T-helper 9 cell (primary cell): ENCODE measurements at regions not wholly inside any gene's neighbourhood (a gene's known extent, or its start where the extent isn't known, plus 50 kb on each side); places are given as distances from the start of the nearest gene placed in this dataset.
A peak's percentile ranks its signal among the peaks of the same experiment; 100 is the strongest.
"Not testable (repeated sequence)": the region's sequence is repeated elsewhere in the genome, so short reads cannot be mapped to it uniquely, and the experiment has no call there.

Source experiments
- DNase-seq: peaks from one replicate; pipeline ENCODE4 v3.0.0-alpha.2; 2020

DNA sequence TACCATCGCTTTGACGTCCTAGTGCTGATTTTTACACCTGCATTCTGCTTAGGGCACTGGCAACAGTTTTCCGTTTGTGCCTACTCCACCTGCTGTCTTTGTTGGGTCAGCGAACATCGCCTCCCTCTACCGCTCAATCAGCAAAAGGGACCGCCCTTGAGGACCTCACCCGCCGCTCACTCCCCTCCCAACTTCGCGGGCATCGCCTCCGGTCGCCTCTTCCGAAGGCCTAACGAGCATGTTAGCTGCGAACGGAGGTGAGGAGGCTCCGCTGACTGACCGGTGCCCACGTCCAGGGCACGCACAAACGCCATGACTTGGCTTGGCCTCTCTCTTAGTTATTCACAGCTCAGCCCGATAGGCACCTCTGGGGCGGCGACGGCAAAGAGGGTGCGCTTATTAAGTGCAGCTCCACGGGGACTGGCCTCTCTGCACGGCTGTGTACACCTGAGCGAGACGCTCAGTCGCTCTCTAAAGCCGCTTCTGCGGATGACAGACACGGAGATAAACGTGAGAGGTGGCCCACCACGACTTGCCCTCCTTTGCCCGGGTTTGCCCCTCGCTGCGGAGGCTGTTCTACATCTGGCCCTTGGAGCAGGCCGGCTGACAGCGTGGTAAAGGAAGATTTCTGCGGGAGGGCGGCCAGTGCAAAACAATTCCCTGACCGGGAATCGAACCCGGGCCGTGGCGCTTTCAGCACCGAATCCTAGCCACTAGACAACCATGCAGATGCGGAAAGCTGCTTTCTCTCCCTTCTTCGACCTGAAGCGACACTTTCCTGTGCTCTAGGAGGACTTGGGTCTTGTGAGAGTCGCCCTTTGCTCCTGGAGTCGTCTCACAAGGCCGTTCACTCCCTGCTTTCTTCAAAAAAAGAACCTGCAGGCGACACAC lies 81.6 kb upstream of the FCGR1A start:
- DNase-seq, result not testable (repeated sequence)

GRCh38 chr1:149708192-149708853 lies 74.2 kb upstream of the FCGR1A start:
- DNase-seq, result peak; percentile 20

DNA sequence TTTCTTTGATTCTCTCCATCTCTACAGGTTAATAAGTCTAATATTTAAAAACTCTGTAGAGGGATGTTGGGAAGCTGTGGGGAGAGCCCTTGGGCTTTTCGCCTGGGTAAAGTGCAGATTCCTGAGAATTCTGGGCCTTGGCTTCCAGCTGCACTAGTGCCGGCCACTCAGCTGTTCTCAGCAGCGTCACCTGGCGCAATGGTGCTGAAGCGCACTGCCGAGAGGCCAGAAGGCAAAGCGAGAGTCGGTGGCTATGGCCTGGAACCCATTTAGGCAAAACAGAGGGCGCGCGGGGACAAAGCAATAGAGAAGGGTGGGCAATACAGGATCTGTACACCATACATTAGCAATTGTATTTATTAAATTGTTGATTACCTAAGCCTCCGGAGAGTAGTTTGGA lies 70.8 kb upstream of the FCGR1A start:
- DNase-seq, result not testable (repeated sequence)

DNA sequence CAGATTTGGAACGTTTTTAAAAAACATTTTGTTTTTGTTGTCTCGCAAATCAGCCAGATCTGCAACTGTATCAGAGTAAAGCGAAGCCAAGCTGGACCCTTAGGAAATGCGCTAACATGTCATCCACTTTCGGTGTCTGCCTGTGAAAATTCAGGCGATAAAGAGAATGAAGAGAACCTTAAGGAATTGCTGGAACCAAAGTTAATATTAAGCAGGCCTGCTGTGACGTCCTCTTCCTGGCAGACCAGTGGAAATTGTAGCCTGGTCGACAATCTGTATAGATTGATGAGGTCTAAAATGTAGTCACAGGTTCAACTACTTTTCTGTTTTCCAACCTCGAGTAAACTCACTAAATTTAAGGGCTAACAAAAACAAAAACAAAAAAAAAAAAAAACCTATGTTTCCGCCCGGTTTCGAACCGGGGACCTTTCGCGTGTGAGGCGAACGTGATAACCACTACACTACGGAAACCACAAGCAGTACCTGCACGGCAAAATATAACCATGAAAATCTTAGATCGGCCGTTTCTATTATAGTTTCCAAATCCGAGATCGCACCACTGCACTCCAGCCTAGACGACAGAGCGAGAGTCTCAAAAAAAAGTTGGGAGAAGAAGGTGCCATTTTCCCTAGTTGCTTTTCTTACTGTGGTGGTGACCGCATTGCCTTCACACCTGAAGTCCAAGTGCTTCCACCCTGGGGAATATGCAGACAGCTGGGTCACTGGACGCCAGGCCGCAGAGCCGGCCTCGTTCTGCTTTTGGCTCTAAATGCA lies 70.2 kb upstream of the FCGR1A start:
- not testable (repeated sequence) for DNase-seq

GRCh38 chr1:149713513-149713912 lies 69.0 kb upstream of the FCGR1A start:
- not testable (repeated sequence) for DNase-seq

GRCh38 chr1:149713952-149714351 lies 68.5 kb upstream of the FCGR1A start:
- not testable (repeated sequence) for DNase-seq

DNA sequence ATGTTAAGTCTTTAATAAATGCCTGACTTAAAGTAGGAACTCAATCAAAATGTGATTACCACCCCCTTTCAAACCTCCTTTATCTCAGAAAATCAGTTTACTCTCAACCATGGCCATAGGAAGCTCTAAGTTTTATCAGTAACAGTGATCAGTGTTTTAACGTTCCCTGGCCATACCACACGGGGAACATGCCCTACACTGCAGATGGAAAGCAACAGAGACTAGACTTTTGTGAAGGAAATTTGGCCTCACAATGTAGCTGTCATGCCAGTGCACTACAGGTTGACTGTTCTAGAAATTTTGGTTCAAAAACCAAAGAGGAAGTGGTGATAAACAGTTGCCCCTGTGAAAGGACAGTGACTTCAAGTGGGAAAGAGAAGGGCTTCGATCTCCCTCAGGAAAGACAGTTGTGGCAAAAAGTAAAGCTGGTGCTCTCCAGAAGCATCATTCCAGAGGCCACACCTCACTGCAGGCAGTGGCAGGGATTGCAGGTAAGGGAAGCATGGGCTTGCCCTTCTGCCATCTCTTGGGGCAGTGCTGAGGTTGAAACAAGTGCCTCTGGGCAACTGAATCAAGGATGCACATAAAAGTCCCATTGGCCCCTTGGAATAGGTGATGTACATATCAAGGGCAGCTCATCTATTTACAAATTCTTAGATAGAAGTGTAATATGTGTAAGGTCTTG lies 57.7 kb upstream of the FCGR1A start:
- not testable (repeated sequence) for DNase-seq

- not testable (repeated sequence) for DNase-seq
Observed at GRCh38 chr1:149726688-149727087, 55.8 kb upstream of the FCGR1A start.

DNA sequence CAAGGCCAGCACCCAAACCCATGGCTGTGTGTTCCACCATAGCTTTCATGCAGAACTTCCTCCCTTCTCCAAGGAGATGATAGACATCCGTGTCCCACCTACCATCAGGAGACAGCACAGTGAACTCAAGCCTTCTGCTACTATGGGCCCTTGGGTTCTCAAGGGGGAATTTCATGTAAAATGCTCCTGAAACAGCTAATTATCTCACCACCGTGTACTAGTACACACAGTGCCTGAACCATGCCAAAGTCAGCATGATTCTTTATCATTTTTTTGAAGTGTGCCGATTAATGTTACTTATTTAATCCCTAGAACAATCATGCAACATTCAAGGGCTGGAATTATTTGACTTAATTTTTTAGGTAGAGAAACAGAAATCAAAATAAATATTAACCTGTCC lies 53.9 kb upstream of the FCGR1A start:
- not testable (repeated sequence) for DNase-seq
